ENCODE measurements at regions not wholly inside any gene's neighbourhood (a gene's known extent, or its start where the extent isn't known, plus 50 kb on each side); places are given as distances from the start of the nearest gene placed in this dataset.

DNA sequence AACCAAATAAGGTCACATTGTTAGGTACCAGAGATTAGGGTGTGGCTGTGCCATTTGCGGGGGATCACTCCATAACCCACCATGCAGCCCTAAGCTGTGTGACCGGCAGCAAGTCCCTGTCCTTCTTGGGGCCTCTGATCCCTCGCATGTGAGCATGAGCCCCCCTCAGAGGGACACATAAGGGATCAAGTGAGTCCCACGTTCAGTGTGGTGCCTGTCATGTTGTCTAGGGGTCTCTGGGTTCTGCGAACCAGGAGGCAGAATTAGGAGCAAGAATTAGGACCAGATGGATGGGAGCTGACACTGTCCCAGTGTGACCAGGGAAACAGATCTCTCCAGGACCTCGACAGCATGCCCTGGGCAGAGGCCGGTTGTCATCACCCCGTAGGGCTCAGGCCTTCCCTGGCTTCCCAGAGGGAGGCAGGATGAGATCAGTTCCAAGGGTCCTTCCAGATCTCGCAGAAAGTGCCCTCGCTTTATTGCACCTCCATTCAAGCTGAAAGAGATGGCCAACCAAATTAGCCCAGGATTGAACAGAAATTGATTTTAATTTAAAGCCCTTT, 113.2 kb upstream of the OTOS start:
- no peaks in the 10 kb centered on the region for H3K36me3 ChIP-seq (ENCODE audit: control insufficient read depth in 2 of 2, insufficient read depth in 2 of 2, low read length in 2 of 2)
- H3K9ac ChIP-seq (ENCODE audit: low read depth in 1 of 2, low read length in 2 of 2), result no peak overlapping the region
- H3K27ac ChIP-seq (ENCODE audit: low read depth in 2 of 2, low read length in 2 of 2), result no peak overlapping the region
- H3K9me3 ChIP-seq (ENCODE audit: control insufficient read depth in 2 of 2, low read length in 2 of 2), result no peaks in the 10 kb centered on the region
- no peaks in the 10 kb centered on the region for H3K27me3 ChIP-seq (ENCODE audit: control insufficient read depth in 2 of 2, insufficient read depth in 2 of 2, low read length in 2 of 2)
- H3K4me1 ChIP-seq (ENCODE audit: control insufficient read depth in 2 of 2, insufficient read depth in 2 of 2, low read length in 2 of 2), result peaks cover 5 to 12% of the 10 kb centered on the region in 2 donors
- no peak overlapping the region for H3K4me3 ChIP-seq (ENCODE audit: low read length in 2 of 2)

DNA sequence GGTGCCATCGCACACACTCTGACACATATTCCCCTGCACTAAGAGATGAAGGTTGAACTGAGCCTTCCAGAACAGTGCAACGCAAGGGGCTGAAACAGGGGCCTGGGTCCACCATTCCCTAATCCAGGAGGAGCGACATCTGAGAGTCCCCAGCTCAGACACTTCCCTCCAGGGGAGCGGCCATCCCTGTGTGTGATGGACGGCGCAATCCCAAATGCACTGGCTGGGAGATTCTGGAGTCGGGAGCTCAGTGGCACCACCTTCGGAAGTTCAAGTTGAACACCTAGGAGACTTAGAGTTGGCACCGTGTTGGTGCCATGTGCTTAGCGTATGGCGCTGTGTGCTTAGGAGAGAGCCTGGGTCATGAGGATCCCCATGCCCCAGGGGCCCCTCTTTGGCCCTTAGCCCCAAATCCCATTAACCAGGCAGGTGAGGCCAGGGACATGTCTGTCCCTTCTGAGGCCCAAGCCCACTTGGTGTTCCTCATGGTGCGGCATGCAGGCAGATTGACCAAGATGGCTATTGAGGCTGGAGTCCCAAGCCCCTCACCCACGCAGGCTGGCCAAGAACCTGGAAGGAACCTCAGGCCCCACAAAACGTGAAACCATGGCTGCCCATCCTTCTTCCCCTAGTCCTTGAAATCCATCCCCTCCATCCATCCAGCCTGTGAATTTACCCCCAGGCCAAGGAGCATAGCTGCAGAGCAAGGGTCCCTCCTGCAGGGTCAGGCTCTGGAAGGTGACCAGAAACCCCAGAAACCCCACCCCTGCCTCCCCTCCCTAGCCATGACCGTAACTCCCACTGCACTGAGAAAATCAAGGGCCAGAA, 114.1 kb upstream of the OTOS start:
- no peaks in the 10 kb centered on the region for H3K27me3 ChIP-seq (ENCODE audit: control insufficient read depth in 2 of 2, insufficient read depth in 2 of 2, low read length in 2 of 2)
- peaks cover 5 to 12% of the 10 kb centered on the region in 2 donors for H3K4me1 ChIP-seq (ENCODE audit: control insufficient read depth in 2 of 2, insufficient read depth in 2 of 2, low read length in 2 of 2)
- no peak overlapping the region for H3K4me3 ChIP-seq (ENCODE audit: low read length in 2 of 2)
- no peaks in the 10 kb centered on the region for H3K36me3 ChIP-seq (ENCODE audit: control insufficient read depth in 2 of 2, insufficient read depth in 2 of 2, low read length in 2 of 2)
- H3K27ac ChIP-seq (ENCODE audit: low read depth in 2 of 2, low read length in 2 of 2), result no peak overlapping the region
- H3K9ac ChIP-seq (ENCODE audit: low read depth in 1 of 2, low read length in 2 of 2), result no peak overlapping the region
- H3K9me3 ChIP-seq (ENCODE audit: control insufficient read depth in 2 of 2, low read length in 2 of 2), result no peaks in the 10 kb centered on the region

DNA sequence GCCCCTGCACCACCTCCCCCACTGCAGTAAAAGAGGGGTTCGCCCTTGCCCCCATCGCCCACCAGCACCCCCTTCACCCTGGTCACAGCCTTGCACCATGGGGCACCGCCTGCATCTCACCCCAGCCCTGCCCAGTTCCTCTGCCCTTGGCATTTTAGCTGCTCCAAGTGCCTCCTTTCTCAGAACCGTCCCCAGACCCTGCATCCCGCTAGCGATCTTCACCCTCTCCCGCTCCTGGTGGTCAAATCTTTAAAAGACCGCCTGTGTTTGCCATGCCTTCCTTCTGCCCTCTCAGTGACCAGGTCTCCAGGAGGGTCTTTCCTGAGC, 114.7 kb upstream of the OTOS start:
- no peaks in the 10 kb centered on the region for H3K9me3 ChIP-seq (ENCODE audit: control insufficient read depth in 2 of 2, low read length in 2 of 2)
- no peaks in the 10 kb centered on the region for H3K36me3 ChIP-seq (ENCODE audit: control insufficient read depth in 2 of 2, insufficient read depth in 2 of 2, low read length in 2 of 2)
- no peak overlapping the region for H3K4me3 ChIP-seq (ENCODE audit: low read length in 2 of 2)
- H3K27me3 ChIP-seq (ENCODE audit: control insufficient read depth in 2 of 2, insufficient read depth in 2 of 2, low read length in 2 of 2), result no peaks in the 10 kb centered on the region
- H3K4me1 ChIP-seq (ENCODE audit: control insufficient read depth in 2 of 2, insufficient read depth in 2 of 2, low read length in 2 of 2), result peaks cover 4 to 12% of the 10 kb centered on the region in 2 donors
- H3K9ac ChIP-seq (ENCODE audit: low read depth in 1 of 2, low read length in 2 of 2), result no peak overlapping the region
- no peak overlapping the region for H3K27ac ChIP-seq (ENCODE audit: low read depth in 2 of 2, low read length in 2 of 2)

DNA sequence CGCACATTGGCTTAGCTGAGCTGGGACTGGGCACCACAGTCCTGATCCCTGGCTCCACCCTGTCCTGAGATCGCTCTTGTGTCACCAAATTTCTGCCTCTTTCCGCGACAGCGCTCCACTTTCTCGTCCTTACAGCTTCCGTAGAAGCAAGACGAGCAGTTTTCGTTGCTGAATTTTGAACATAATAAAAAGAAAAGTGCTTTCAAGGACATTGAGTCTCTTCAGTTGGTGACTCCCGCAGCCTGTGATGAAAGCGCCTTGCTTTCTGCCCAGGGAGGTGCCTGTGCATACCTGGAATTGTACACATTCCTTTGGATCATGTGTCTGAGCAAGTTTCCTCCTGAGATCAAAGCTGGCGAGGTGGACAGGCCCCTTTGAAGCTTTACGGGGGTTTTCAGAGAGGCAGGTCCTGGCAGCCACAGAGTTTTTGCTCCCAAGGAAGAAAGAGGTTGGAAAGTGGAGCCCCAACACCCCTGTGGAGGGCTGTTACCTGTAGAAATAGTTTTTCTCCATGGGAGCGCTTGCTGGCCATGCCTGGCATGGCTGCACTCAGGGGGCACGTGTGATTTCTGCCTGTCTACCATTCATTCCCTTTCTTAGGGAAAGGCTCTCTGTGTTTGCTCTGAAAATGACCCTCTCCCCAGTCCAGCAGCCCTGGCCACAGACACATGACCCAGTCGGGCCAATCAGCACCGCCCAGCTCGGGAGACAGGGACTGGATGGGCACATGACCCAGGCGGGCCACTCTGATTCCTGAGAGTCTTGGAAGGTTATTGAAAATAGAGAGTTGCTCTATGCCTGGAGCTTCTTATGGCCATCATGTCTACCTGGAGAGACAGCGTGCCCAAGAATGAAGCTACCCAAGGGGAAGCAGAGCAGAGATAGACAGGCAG, 115.6 kb upstream of the OTOS start:
- no peaks in the 10 kb centered on the region for H3K36me3 ChIP-seq (ENCODE audit: control insufficient read depth in 2 of 2, insufficient read depth in 2 of 2, low read length in 2 of 2)
- H3K27me3 ChIP-seq (ENCODE audit: control insufficient read depth in 2 of 2, insufficient read depth in 2 of 2, low read length in 2 of 2), result no peaks in the 10 kb centered on the region
- no peak overlapping the region for H3K9ac ChIP-seq (ENCODE audit: low read depth in 1 of 2, low read length in 2 of 2)
- H3K27ac ChIP-seq (ENCODE audit: low read depth in 2 of 2, low read length in 2 of 2), result no peak overlapping the region
- no peaks in the 10 kb centered on the region for H3K9me3 ChIP-seq (ENCODE audit: control insufficient read depth in 2 of 2, low read length in 2 of 2)
- peaks cover 2 to 7% of the 10 kb centered on the region in 2 donors for H3K4me1 ChIP-seq (ENCODE audit: control insufficient read depth in 2 of 2, insufficient read depth in 2 of 2, low read length in 2 of 2)
- H3K4me3 ChIP-seq (ENCODE audit: low read length in 2 of 2), result no peak overlapping the region

DNA sequence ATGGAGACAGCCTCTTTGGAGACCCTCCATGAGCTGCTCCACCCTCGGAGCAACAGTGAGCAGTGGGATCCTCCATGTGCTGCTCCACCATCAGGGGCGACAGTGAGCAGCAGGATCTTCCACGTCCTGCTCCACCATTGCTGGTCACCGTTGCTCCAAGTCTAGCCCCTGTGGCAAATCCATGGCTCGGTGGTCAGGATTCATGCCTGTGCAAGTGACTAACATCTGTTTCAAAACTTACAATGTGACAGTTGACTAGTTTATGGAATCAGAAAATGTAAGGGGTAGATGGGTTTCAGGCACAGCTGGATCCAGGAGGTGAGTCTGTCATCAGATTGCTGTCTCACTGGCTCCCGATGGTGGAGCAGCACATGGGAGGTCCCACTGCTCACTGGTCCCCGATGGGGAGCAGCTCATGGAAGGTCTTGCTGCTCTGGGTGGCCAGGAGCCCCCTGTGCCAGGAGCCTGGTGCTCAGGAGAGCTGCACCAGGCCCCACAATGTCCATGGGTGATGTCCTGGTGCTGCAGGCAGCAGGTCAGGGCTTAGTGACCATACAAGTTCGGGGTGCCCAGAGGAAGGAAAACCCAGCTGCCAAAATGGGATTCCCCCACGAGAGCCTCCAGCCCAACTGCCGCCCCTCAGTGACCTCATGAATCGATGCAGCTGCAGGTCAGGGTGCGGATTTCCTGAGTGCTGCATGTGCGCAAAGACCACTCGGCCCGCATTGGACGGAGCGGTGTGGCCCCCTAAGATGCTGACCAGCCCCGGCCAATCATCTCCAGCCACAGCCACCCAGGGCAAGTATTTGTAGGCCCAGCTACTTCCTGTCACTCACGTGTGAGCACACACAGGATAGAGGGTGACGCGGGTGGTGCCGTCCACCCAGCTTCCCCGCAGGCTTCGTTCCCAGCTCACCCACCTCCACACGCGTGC, 116.5 kb upstream of the OTOS start:
- no peaks in the 10 kb centered on the region for H3K36me3 ChIP-seq (ENCODE audit: control insufficient read depth in 2 of 2, insufficient read depth in 2 of 2, low read length in 2 of 2)
- H3K4me1 ChIP-seq (ENCODE audit: control insufficient read depth in 2 of 2, insufficient read depth in 2 of 2, low read length in 2 of 2), result no peaks in the 10 kb centered on the region
- H3K27me3 ChIP-seq (ENCODE audit: control insufficient read depth in 2 of 2, insufficient read depth in 2 of 2, low read length in 2 of 2), result no peaks in the 10 kb centered on the region
- H3K9me3 ChIP-seq (ENCODE audit: control insufficient read depth in 2 of 2, low read length in 2 of 2), result no peaks in the 10 kb centered on the region
- H3K27ac ChIP-seq (ENCODE audit: low read depth in 2 of 2, low read length in 2 of 2), result no peak overlapping the region
- no peak overlapping the region for H3K4me3 ChIP-seq (ENCODE audit: low read length in 2 of 2)
- no peak overlapping the region for H3K9ac ChIP-seq (ENCODE audit: low read depth in 1 of 2, low read length in 2 of 2)

DNA sequence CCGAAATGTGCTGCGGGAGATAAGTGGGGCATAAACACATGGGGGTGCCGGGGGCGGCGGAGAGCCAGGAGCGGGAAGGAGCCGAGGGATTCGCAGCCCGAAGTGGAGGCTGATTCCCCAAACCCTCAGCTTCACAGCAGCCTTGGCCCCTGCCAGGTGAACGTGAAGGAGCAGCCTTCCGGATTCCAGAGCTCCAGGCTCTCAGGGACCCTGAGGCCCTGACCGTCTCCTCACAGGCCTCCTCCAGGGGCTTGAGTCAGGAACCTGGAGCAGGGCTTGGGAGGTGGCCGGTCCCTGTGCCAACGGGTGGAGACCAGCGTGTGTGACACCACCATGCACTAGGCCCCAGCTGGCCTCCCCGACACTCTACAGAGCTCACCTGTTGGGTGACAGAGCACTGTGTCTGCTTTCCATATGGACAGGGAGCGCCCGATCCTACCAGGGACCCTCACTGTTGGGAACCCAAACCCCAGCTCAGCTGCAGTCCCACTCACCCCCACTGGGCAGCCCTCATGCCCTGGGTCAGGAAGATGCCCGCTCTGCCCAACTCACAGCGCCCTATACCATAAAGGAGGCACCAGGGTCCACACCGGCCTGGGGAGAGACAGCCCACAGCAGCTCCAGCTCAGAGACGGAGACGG, 117.6 kb upstream of the OTOS start:
- no peak overlapping the region for H3K27ac ChIP-seq (ENCODE audit: low read depth in 2 of 2, low read length in 2 of 2)
- H3K4me1 ChIP-seq (ENCODE audit: control insufficient read depth in 2 of 2, insufficient read depth in 2 of 2, low read length in 2 of 2), result no peaks in the 10 kb centered on the region
- no peak overlapping the region for H3K4me3 ChIP-seq (ENCODE audit: low read length in 2 of 2)
- no peaks in the 10 kb centered on the region for H3K27me3 ChIP-seq (ENCODE audit: control insufficient read depth in 2 of 2, insufficient read depth in 2 of 2, low read length in 2 of 2)
- no peak overlapping the region for H3K9ac ChIP-seq (ENCODE audit: low read depth in 1 of 2, low read length in 2 of 2)
- no peaks in the 10 kb centered on the region for H3K36me3 ChIP-seq (ENCODE audit: control insufficient read depth in 2 of 2, insufficient read depth in 2 of 2, low read length in 2 of 2)
- H3K9me3 ChIP-seq (ENCODE audit: control insufficient read depth in 2 of 2, low read length in 2 of 2), result no peaks in the 10 kb centered on the region

DNA sequence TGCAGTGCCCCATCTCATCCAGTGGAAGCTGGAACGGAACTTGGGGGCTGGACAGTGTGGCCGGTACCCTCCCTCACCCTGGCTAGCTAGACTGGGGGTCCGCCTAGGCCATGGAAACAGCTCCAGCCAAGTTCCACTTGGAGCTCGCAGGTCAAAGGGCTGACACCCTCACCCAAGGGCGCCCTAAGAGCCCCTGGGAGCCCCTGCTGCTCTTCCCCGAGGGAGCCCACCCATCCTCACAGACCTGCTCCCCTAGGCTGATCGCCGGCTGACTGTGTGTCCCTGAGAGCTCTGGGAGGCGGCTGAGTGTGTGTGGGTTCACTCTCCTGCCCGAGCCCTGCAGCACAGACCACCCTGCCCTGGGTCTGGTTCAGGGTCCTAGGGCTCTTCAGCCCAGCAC, 118.2 kb upstream of the OTOS start:
- Histone ChIP-seq H3K4me3 (ENCODE audit: low read length in 2 of 2) (no peak overlapping the region), H3K4me1 (ENCODE audit: control insufficient read depth in 2 of 2, insufficient read depth in 2 of 2, low read length in 2 of 2) (no peaks in the 10 kb centered on the region), H3K9ac (ENCODE audit: low read depth in 1 of 2, low read length in 2 of 2) (no peak overlapping the region), H3K27ac (ENCODE audit: low read depth in 2 of 2, low read length in 2 of 2) (no peak overlapping the region), H3K27me3 (ENCODE audit: control insufficient read depth in 2 of 2, insufficient read depth in 2 of 2, low read length in 2 of 2) (no peaks in the 10 kb centered on the region), H3K36me3 (ENCODE audit: control insufficient read depth in 2 of 2, insufficient read depth in 2 of 2, low read length in 2 of 2) (no peaks in the 10 kb centered on the region), H3K9me3 (ENCODE audit: control insufficient read depth in 2 of 2, low read length in 2 of 2) (no peaks in the 10 kb centered on the region)

DNA sequence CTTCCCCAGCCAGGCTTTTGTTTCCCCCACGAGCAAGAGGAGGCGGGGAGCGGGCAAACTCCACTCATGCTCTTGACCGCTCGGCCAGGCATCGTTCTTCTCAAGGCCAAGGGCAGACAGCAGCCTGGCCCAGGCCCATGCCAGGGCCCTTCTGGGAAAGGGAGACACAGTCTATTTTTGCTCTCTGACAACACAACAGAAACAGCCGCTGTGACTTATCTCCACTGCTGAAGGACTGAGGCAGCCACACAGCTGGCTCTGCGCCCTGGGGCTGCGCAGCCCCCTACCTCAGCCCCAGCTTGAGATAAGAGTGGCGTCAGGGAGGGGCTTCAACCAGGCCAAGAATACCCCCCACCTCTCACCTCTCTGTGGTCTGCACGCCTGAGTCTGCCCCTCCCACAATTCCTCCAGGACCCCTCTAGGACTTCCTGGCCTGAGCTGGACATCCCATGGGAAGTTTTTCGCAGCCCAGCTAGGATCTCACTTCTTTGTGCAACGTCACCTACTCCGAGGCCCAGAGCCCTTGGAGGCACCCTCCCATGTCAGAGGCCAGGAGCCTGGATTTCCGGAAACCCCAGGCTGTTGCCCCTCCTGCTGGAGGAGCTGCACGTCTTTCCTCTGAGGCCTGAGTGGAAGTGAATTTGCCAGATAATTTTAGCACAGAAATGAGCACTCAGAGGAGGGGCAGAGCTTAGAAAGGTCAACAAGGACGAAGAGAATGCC, 118.9 kb upstream of the OTOS start:
- H3K9ac ChIP-seq (ENCODE audit: low read depth in 1 of 2, low read length in 2 of 2), result no peak overlapping the region
- peak overlapping the region in 1 of 2 donors; percentile 16 for H3K27ac ChIP-seq (ENCODE audit: low read depth in 2 of 2, low read length in 2 of 2)

More for the DNA sequence above, 118.9 kb upstream of the OTOS start:
- H3K4me3 ChIP-seq (ENCODE audit: low read length in 2 of 2), result no peak overlapping the region
- H3K4me1 ChIP-seq (ENCODE audit: control insufficient read depth in 2 of 2, insufficient read depth in 2 of 2, low read length in 2 of 2), result no peaks in the 10 kb centered on the region
- no peaks in the 10 kb centered on the region for H3K9me3 ChIP-seq (ENCODE audit: control insufficient read depth in 2 of 2, low read length in 2 of 2)
- H3K36me3 ChIP-seq (ENCODE audit: control insufficient read depth in 2 of 2, insufficient read depth in 2 of 2, low read length in 2 of 2), result no peaks in the 10 kb centered on the region
- no peaks in the 10 kb centered on the region for H3K27me3 ChIP-seq (ENCODE audit: control insufficient read depth in 2 of 2, insufficient read depth in 2 of 2, low read length in 2 of 2)

Measured in mucosa of rectum (tissue), 2 donors.